ENCODE measurements at regions not wholly inside any gene's neighbourhood (a gene's known extent, or its start where the extent isn't known, plus 50 kb on each side); places are given as distances from the start of the nearest gene placed in this dataset.

GRCh38 chr6:166855416-166855815 lies 100.9 kb downstream of the RNASET2 start:
- DNase-seq, result no peak
- H3K27me3 ChIP-seq (ENCODE audit: control insufficient read depth, insufficient read depth, low read length), result no peaks in the 10 kb centered on the region
- no peak for TF ChIP-seq CTCF (IDR thresholded peaks at IDR 0.05; ENCODE audit: borderline replicate concordance, extremely low read depth, insufficient read depth)
- FAIRE-seq, result no peak
- H3K27ac ChIP-seq (ENCODE audit: low read depth in 2 of 2, low read length in 2 of 2), result no peak overlapping the region
- intact Hi-C loops (cut with DNase I), result no loop called here
- no peaks in the 10 kb centered on the region for H3K4me1 ChIP-seq (ENCODE audit: control insufficient read depth in 2 of 3, insufficient read depth in 2 of 3, low read depth in 1 of 3, low read length in 3 of 3)
- no peak overlapping the region for H3K9ac ChIP-seq (ENCODE audit: low read length in 3 of 3)
- no peak overlapping the region for H3K4me3 ChIP-seq (ENCODE audit: low read length in 3 of 3)
- H3K36me3 ChIP-seq (ENCODE audit: control insufficient read depth in 2 of 3, insufficient read depth in 3 of 3, low read length in 3 of 3), result no peaks in the 10 kb centered on the region
- no peaks in the 10 kb centered on the region for H3K9me3 ChIP-seq (ENCODE audit: control insufficient read depth in 2 of 3, insufficient read depth in 1 of 3, low read length in 3 of 3)

GRCh38 chr6:166853371-166854325 lies 102.7 kb downstream of the RNASET2 start:
- Histone ChIP-seq H3K36me3 (ENCODE audit: control insufficient read depth in 2 of 3, insufficient read depth in 3 of 3, low read length in 3 of 3) (no peaks in the 10 kb centered on the region), H3K27me3 (ENCODE audit: control insufficient read depth, insufficient read depth, low read length) (no peaks in the 10 kb centered on the region), H3K9me3 (ENCODE audit: control insufficient read depth in 2 of 3, insufficient read depth in 1 of 3, low read length in 3 of 3) (no peaks in the 10 kb centered on the region), H3K4me3 (ENCODE audit: low read length in 3 of 3) (no peak overlapping the region), H3K4me1 (ENCODE audit: control insufficient read depth in 2 of 3, insufficient read depth in 2 of 3, low read depth in 1 of 3, low read length in 3 of 3) (no peaks in the 10 kb centered on the region), H3K9ac (ENCODE audit: low read length in 3 of 3) (no peak overlapping the region), H3K27ac (ENCODE audit: low read depth in 2 of 2, low read length in 2 of 2) (no peak overlapping the region)
- intact Hi-C loops (cut with DNase I), result no loop called here
- no peak for TF ChIP-seq CTCF (IDR thresholded peaks at IDR 0.05; ENCODE audit: borderline replicate concordance, extremely low read depth, insufficient read depth)
- DNase-seq (no peak), FAIRE-seq (no peak)

- DNase-seq (no peak), FAIRE-seq (no peak)
- no peaks in the 10 kb centered on the region for H3K36me3 ChIP-seq (ENCODE audit: control insufficient read depth in 2 of 3, insufficient read depth in 3 of 3, low read length in 3 of 3)
- H3K9ac ChIP-seq (ENCODE audit: low read length in 3 of 3), result no peak overlapping the region
- no peak for TF ChIP-seq CTCF (IDR thresholded peaks at IDR 0.05; ENCODE audit: borderline replicate concordance, extremely low read depth, insufficient read depth)
- no peaks in the 10 kb centered on the region for H3K27me3 ChIP-seq (ENCODE audit: control insufficient read depth, insufficient read depth, low read length)
- H3K27ac ChIP-seq (ENCODE audit: low read depth in 2 of 2, low read length in 2 of 2), result no peak overlapping the region
- peaks cover 0 to 6% (median 0%) of the 10 kb centered on the region in 3 donors for H3K9me3 ChIP-seq (ENCODE audit: control insufficient read depth in 2 of 3, insufficient read depth in 1 of 3, low read length in 3 of 3)
- intact Hi-C loops (cut with DNase I), result no loop called here
- no peak overlapping the region for H3K4me3 ChIP-seq (ENCODE audit: low read length in 3 of 3)
- no peaks in the 10 kb centered on the region for H3K4me1 ChIP-seq (ENCODE audit: control insufficient read depth in 2 of 3, insufficient read depth in 2 of 3, low read depth in 1 of 3, low read length in 3 of 3)
These were observed 103.8 kb downstream of the RNASET2 start for GRCh38 chr6:166852451-166852975.

Measured in kidney (tissue), 13 donors.